ENCODE measurements at regions not wholly inside any gene's neighbourhood (a gene's known extent, or its start where the extent isn't known, plus 50 kb on each side); places are given as distances from the start of the nearest gene placed in this dataset.

- H3K9me3 ChIP-seq (ENCODE audit: insufficient read depth, low read length) = 0 out of 2 replicates have a peak, but pooled peaks cover 3% of the 10 kb centered on the region
- H3K9ac ChIP-seq (ENCODE audit: insufficient read length, low read depth) = no peak overlapping the region
- no peak for DNase-seq (ENCODE audit: low read depth, low spot score)
- no peak overlapping the region for H3K4me3 ChIP-seq (ENCODE audit: insufficient read length, low read depth)
- H3K4me1 ChIP-seq (ENCODE audit: insufficient read depth, insufficient read length) = no peaks in the 10 kb centered on the region
- TF ChIP-seq ZNF274 (IDR thresholded peaks at IDR 0.05; ENCODE audit: low read depth, low read length) (no peak), YY1 (IDR thresholded peaks at IDR 0.05; ENCODE audit: insufficient read depth, insufficient read length) (no peak), SUZ12 (IDR thresholded peaks at IDR 0.05; ENCODE audit: extremely low read depth, insufficient read depth, insufficient read length) (no peak)
- H3K36me3 ChIP-seq (ENCODE audit: insufficient read depth, insufficient read length, low read length) = no peaks in the 10 kb centered on the region
- H3K27me3 ChIP-seq (ENCODE audit: insufficient read depth, insufficient read length) = no peaks in the 10 kb centered on the region
Observed at GRCh38 chr9:74322661-74323314, 174.3 kb upstream of the RORB start.

- Histone ChIP-seq H3K9me3 (ENCODE audit: insufficient read depth, low read length) (no peaks in the 10 kb centered on the region), H3K9ac (ENCODE audit: insufficient read length, low read depth) (no peak overlapping the region), H3K4me1 (ENCODE audit: insufficient read depth, insufficient read length) (no peaks in the 10 kb centered on the region), H3K27me3 (ENCODE audit: insufficient read depth, insufficient read length) (no peaks in the 10 kb centered on the region), H3K36me3 (ENCODE audit: insufficient read depth, insufficient read length, low read length) (no peaks in the 10 kb centered on the region), H3K4me3 (ENCODE audit: insufficient read length, low read depth) (no peak overlapping the region)
- TF ChIP-seq SUZ12 (IDR thresholded peaks at IDR 0.05; ENCODE audit: extremely low read depth, insufficient read depth, insufficient read length) (no peak), YY1 (IDR thresholded peaks at IDR 0.05; ENCODE audit: insufficient read depth, insufficient read length) (no peak), ZNF274 (IDR thresholded peaks at IDR 0.05; ENCODE audit: low read depth, low read length) (no peak)
- DNase-seq (ENCODE audit: low read depth, low spot score) = no peak
Observed at GRCh38 chr9:74330487-74331214, 166.5 kb upstream of the RORB start.

- Histone ChIP-seq H3K4me1 (ENCODE audit: insufficient read depth, insufficient read length) (no peaks in the 10 kb centered on the region), H3K9ac (ENCODE audit: insufficient read length, low read depth) (no peak overlapping the region), H3K4me3 (ENCODE audit: insufficient read length, low read depth) (no peak overlapping the region), H3K27me3 (ENCODE audit: insufficient read depth, insufficient read length) (no peaks in the 10 kb centered on the region), H3K9me3 (ENCODE audit: insufficient read depth, low read length) (no peaks in the 10 kb centered on the region), H3K36me3 (ENCODE audit: insufficient read depth, insufficient read length, low read length) (no peaks in the 10 kb centered on the region)
- TF ChIP-seq ZNF274 (IDR thresholded peaks at IDR 0.05; ENCODE audit: low read depth, low read length) (no peak), YY1 (IDR thresholded peaks at IDR 0.05; ENCODE audit: insufficient read depth, insufficient read length) (no peak), SUZ12 (IDR thresholded peaks at IDR 0.05; ENCODE audit: extremely low read depth, insufficient read depth, insufficient read length) (no peak)
- no peak for DNase-seq (ENCODE audit: low read depth, low spot score)
Observed at GRCh38 chr9:74331607-74332006, 165.5 kb upstream of the RORB start.

DNA sequence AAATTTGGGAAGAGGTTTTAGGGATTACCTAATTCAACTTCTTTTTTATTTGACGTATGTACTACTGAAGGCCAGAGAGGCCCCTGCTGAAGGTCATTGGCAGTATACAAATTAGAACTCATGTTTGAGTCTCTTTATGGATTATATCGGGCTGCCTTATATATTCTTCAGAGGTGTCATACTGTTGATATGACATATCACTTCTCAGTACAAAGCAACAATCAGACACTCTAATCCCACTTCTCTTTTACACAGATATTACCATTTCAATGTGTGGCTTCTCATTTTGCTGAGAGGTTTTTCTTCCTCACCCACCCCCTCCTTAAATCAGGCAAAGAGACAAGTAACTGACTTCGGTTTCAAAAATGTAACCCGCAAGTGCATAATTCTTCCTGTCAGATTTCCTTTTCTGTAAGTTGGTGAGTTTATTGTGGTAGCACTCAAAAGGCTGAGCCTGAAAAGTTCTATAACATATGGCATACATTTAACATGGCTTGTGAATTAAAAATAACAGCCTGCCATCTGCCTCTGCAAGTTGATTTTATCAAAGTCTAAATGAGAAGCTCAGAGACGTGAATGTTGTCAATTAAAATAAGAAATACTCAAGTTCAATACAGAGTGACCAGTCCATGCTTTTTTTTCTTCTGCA lies 163.6 kb upstream of the RORB start:
- H3K9ac ChIP-seq (ENCODE audit: insufficient read length, low read depth) = no peak overlapping the region
- TF ChIP-seq SUZ12 (IDR thresholded peaks at IDR 0.05; ENCODE audit: extremely low read depth, insufficient read depth, insufficient read length) = no peak
- no peak for TF ChIP-seq YY1 (IDR thresholded peaks at IDR 0.05; ENCODE audit: insufficient read depth, insufficient read length)
- TF ChIP-seq ZNF274 (IDR thresholded peaks at IDR 0.05; ENCODE audit: low read depth, low read length) = no peak
- no peaks in the 10 kb centered on the region for H3K9me3 ChIP-seq (ENCODE audit: insufficient read depth, low read length)
- no peaks in the 10 kb centered on the region for H3K4me1 ChIP-seq (ENCODE audit: insufficient read depth, insufficient read length)
- no peak for DNase-seq (ENCODE audit: low read depth, low spot score)
- H3K27me3 ChIP-seq (ENCODE audit: insufficient read depth, insufficient read length) = no peaks in the 10 kb centered on the region
- H3K36me3 ChIP-seq (ENCODE audit: insufficient read depth, insufficient read length, low read length) = no peaks in the 10 kb centered on the region
- H3K4me3 ChIP-seq (ENCODE audit: insufficient read length, low read depth) = no peak overlapping the region

GRCh38 chr9:74334271-74334670 lies 162.9 kb upstream of the RORB start:
- Histone ChIP-seq H3K36me3 (ENCODE audit: insufficient read depth, insufficient read length, low read length) (no peaks in the 10 kb centered on the region), H3K4me3 (ENCODE audit: insufficient read length, low read depth) (no peak overlapping the region), H3K9me3 (ENCODE audit: insufficient read depth, low read length) (no peaks in the 10 kb centered on the region), H3K9ac (ENCODE audit: insufficient read length, low read depth) (no peak overlapping the region), H3K4me1 (ENCODE audit: insufficient read depth, insufficient read length) (no peaks in the 10 kb centered on the region), H3K27me3 (ENCODE audit: insufficient read depth, insufficient read length) (no peaks in the 10 kb centered on the region)
- no peak for TF ChIP-seq YY1 (IDR thresholded peaks at IDR 0.05; ENCODE audit: insufficient read depth, insufficient read length)
- TF ChIP-seq SUZ12 (IDR thresholded peaks at IDR 0.05; ENCODE audit: extremely low read depth, insufficient read depth, insufficient read length) = no peak
- no peak for TF ChIP-seq ZNF274 (IDR thresholded peaks at IDR 0.05; ENCODE audit: low read depth, low read length)
- no peak for DNase-seq (ENCODE audit: low read depth, low spot score)

GRCh38 chr9:74336161-74336560 lies 161.0 kb upstream of the RORB start:
- Histone ChIP-seq H3K4me1 (ENCODE audit: insufficient read depth, insufficient read length) (no peaks in the 10 kb centered on the region), H3K9ac (ENCODE audit: insufficient read length, low read depth) (no peak overlapping the region)
- no peak for TF ChIP-seq YY1 (IDR thresholded peaks at IDR 0.05; ENCODE audit: insufficient read depth, insufficient read length)
- no peak for TF ChIP-seq SUZ12 (IDR thresholded peaks at IDR 0.05; ENCODE audit: extremely low read depth, insufficient read depth, insufficient read length)
- no peak for TF ChIP-seq ZNF274 (IDR thresholded peaks at IDR 0.05; ENCODE audit: low read depth, low read length)

DNA sequence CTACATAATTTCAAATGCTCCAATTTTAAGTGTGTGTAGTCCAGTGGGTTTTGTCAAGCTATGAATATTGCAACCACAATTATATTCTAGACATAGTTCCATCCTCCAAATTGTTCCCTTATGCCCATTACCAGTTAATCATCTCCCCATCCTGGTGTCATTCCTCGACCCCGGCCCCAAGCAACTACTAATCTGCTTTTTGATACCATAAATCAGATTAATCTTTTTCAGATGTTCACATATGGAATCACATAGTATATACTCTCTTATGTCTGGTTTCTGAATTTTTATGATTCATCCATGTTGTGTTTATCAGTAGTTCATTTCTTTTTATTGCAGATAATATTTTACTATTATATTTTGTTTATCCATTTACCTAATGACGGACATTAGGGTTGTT lies 148.4 kb upstream of the RORB start:
- Histone ChIP-seq H3K9ac (ENCODE audit: insufficient read length, low read depth) (no peak overlapping the region), H3K27me3 (ENCODE audit: insufficient read depth, insufficient read length) (no peaks in the 10 kb centered on the region), H3K36me3 (ENCODE audit: insufficient read depth, insufficient read length, low read length) (no peaks in the 10 kb centered on the region), H3K4me3 (ENCODE audit: insufficient read length, low read depth) (no peak overlapping the region), H3K4me1 (ENCODE audit: insufficient read depth, insufficient read length) (no peaks in the 10 kb centered on the region), H3K9me3 (ENCODE audit: insufficient read depth, low read length) (no peaks in the 10 kb centered on the region)
- no peak for DNase-seq (ENCODE audit: low read depth, low spot score)
- TF ChIP-seq ZNF274 (IDR thresholded peaks at IDR 0.05; ENCODE audit: low read depth, low read length) (no peak), SUZ12 (IDR thresholded peaks at IDR 0.05; ENCODE audit: extremely low read depth, insufficient read depth, insufficient read length) (no peak), YY1 (IDR thresholded peaks at IDR 0.05; ENCODE audit: insufficient read depth, insufficient read length) (no peak)

More at GRCh38 chr9:74336161-74336560, 161.0 kb upstream of the RORB start:
- Histone ChIP-seq H3K36me3 (ENCODE audit: insufficient read depth, insufficient read length, low read length) (no peaks in the 10 kb centered on the region), H3K27me3 (ENCODE audit: insufficient read depth, insufficient read length) (no peaks in the 10 kb centered on the region), H3K4me3 (ENCODE audit: insufficient read length, low read depth) (no peak overlapping the region), H3K9me3 (ENCODE audit: insufficient read depth, low read length) (no peaks in the 10 kb centered on the region)
- no peak for DNase-seq (ENCODE audit: low read depth, low spot score)
